HK-2 (cell line): ENCODE measurements at regions not wholly inside any gene's neighbourhood (a gene's known extent, or its start where the extent isn't known, plus 50 kb on each side); places are given as distances from the start of the nearest gene placed in this dataset.

Experiments used
- DNase-seq: peaks from one replicate; pipeline ENCODE4 v3.0.0-alpha.2; 2018; ENCODE audit not compliant: unreplicated experiment

DNA sequence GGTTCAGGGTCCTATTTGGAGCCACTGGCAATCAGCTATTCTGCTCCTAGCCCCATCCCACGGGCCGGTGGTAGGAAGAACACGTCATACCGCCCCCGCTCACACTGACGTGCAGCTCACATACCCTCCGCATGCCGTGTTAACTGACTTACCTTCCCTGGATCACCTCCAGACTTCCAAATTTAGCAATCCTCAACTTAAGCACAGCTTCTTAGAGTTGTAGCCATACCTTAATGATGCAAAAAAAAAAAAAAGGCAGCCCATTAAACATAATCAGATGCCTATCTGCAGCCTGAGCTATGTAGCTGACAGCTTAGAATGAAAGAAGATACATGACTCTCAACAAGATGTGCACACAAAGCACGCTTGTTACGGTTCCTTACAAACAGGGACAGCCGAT, 93.0 kb downstream of the IRX2 start:
- no peak for DNase-seq

DNA sequence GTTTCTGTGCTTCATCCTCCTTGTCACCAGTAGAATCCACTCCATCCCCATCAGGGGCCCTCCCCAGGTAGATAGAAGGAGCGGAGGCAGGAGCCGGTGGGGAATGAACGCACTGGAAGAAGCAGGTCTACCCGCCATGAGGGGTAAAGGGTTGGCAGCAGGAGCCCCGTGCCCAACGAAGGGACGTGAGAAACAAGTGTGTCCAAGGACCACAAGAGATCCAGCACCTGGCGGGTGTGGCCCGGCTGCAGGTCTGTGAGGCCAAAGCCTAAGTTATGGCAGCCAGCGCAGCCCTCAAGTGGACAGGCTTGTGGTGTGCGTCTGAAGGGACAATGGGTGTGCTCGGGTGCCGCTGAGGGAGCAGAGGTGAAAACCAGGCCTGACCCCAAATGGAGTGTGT, 94.3 kb downstream of the IRX2 start:
- DNase-seq, result no peak

DNA sequence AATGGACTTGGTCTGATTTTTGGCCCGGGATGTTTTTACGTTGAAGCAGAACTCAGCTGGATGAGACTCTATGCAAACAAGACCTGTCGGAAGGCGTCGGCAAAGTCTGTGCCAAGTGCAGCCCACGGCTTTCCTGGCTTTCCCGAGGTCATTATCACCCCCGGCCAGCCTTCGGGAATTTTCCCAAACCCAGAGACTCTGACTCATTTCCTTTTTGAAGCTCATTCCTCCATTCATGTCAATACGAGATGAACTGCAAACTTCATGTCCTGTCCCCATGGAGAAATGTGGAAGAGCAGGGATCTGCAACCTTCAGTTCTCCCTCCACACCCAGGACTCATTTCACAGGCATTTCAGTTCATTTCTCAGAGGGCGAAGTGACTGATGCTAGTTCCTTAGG, 95.3 kb downstream of the IRX2 start:
- DNase-seq, result no peak

DNA sequence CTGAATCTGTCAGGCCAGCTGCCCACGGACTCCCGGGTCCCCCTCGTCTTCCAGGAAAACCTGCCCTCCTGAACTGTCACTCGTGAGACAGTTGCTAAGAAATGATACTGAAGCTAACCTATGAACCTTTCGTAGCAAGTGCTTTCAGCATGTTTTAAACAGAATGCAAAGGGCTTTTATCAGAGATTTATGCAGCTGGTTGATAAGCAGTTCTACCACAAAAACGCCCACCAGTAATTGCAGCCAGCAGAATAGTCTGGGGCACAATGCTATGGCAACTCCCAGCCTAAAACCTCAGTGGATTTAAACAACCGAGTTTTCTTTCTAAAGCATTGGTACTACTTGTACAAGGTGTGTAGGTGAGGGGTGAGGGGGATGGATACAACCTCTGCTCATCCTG, 97.5 kb downstream of the IRX2 start:
- DNase-seq, result no peak

DNA sequence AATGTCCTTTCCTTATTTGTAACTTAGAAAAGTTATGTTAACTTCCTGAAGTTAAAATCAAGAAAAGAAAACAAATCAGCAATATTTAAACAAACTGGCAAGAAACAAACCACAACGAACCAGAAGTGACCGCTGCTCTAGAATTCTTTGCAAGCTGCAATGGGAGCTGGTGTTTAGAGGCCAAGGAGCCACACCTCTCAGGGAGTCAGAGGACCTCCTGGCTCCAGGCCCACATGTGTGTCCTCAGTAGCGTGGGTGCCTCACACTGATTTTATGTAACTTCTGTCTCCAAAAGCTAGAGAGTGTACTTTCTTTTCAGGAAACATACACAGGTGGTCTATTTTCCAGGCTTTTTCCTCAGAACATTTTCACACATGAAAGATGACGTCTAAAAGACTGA, 100.4 kb downstream of the IRX2 start:
- DNase-seq, result no peak

GRCh38 chr5:2642684-2643345, 108.7 kb downstream of the IRX2 start:
- no peak for DNase-seq

DNA sequence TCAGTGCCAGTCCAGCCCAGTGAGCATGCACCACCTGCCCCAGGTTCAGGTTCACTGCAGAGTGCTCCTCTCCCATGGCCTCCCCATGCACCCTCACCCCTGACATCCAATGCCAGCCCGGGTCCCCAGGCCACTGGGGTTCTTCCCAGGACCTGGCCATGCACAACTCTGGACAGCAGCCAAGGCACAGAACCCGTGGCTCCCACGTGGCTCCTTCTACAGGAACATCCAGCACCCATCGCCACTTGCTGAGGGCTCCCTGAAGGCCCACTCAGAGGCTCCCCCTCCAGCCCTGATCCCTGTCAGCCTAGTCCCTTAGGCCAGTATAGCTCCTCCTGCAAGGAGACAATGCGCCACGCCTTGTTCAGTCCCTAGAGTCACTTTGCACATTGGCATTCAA, 110.8 kb downstream of the IRX2 start:
- no peak for DNase-seq

DNA sequence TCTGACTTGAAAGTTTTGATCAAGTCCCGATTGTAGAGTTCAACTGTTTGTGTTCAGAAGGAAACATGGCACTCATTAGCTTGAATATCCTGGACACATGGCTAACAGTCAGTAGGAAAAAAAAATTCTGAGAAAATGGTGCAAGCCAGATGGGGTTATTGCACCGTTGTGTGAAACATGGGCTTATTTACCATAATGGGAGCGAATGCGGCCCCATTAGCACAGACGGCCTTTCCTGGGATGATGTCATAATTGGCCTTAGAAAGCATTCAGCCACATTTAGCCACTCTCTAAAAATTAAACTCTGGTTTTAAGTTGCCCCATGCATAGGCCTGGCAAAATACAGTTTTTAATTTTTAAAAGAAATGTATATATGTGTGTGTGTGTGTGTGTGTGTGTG, 112.1 kb downstream of the IRX2 start:
- DNase-seq, result no peak

DNA sequence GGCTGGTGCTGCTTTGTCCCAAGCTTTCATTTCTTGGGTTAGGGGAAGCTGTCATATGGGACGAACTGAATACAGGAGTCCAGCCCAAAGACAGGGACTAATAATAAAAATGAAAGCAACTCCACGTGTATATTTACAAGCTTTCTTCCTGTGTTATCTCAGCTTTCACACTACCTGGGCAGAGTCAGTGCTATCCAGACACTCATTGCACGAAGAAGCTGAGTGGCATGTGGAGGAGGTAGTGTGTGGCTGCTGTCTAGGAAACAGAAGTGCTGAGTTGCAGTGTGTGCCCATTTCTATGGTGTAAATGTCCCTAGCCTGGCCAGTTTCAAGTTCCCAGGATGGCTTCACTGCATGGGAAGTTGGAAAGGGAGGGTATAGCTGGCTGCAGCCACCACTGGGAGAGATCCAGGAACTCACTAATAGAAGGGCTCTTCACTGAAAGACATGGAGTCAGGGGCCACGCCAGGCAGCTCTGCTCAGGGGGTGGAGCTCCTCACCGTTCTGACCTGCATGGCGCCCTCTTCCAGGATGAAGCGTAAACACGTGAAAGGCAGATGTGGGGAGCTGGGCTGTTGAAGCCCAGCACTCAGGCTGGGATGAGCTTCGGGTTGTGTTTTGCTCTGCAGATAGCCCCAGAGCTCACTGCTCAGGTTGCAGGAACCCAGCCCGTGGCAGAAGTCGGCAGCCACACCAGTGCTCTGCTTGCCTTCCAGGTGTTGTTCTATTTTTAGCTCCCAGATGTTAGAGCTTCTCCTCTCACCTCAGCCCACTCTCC, 116.9 kb downstream of the IRX2 start:
- DNase-seq, result no peak

- DNase-seq, result no peak
Observed at GRCh38 chr5:2633992-2634391, 117.5 kb downstream of the IRX2 start.

- no peak for DNase-seq
Observed at GRCh38 chr5:2631758-2632157, 119.7 kb downstream of the IRX2 start.

- no peak for DNase-seq
Observed at GRCh38 chr5:2629045-2629444, 122.4 kb downstream of the IRX2 start.

DNA sequence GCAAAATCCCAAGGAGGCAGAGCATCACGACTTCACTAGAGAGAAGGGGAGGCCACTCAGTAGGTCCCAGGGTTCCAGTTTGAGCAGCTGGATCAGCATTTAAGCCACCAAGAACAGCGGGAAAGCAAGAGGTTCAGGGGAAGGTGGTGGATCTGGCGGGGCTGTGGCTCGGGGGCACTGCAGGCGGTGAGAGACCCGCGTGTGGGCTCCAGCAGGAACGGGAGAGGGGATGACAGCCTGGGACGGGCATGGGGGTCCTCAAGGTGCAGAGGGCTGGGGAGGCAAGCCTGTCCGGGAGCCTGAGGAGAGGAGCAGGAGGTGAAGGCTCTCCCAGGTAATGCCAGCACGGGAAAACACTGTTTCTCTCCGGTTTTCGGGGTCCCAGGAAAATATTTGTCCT, 123.6 kb downstream of the IRX2 start:
- no peak for DNase-seq

- no peak for DNase-seq
Observed at GRCh38 chr5:2626572-2626971, 124.9 kb downstream of the IRX2 start.

DNA sequence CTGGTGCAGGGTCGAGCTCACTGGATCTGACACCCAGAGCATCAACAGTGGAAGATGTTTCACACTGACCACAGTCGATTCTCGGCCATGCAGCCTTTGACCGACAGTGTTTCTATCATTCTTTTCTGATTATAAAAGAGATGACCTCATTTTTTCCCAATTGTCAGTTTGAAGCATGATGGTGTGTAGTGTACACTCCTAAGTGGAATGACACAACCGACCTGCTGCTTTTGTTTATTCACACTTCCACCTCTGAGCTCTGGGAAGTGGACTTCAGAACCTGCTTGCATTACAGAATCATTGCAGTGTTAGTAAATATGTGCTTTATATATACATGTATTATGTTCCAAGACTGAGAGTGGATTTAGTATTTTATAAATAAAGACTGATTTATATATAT, 128.6 kb downstream of the IRX2 start:
- no peak for DNase-seq

GRCh38 chr5:2621631-2622030, 129.8 kb downstream of the IRX2 start:
- no peak for DNase-seq

DNA sequence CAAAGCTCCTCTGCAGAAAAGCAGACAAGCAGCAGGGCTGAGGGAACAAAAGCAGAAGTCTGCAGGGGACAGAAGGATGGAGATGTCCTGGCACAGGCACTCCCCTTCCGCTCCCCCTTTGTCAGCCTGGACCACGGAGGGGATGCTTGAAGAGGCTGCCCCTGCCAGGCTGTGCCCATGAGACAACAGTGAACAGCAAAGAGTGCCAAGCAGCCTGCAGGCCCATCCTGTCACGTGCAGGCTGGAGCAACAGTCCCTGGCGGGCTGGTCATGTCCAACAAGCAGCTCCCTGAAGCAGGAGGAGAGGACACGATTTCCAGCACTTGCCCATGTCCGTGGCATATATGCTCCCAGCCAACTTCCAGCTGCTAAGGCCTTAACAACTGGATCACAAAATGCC, 132.3 kb downstream of the IRX2 start:
- no peak for DNase-seq

- no peak for DNase-seq
Observed at GRCh38 chr5:2617461-2617860, 134.0 kb downstream of the IRX2 start.

- DNase-seq, result no peak
Observed at GRCh38 chr5:2615917-2616316, 135.6 kb downstream of the IRX2 start.

- no peak for DNase-seq
Observed at GRCh38 chr5:2614571-2614970, 136.9 kb downstream of the IRX2 start.

DNA sequence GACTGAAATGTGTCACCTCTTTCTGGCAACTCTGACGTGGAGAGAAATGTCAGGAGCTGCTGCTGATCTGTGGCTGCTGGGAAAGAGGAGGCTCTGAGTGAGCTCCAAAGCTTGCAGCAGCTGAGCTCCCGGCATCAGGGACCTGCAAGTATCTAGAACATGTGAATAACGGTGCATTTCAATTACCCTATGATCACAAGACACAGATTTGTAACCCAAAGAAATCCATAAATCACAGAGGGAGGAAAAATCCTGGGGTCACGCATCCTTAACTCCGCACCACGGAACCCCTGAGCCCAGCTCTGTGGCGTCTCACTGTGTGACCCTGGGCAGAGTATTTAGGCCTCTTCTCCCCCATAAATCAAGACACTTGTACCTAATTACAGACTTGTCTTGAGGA, 139.8 kb downstream of the IRX2 start:
- DNase-seq, result no peak

DNA sequence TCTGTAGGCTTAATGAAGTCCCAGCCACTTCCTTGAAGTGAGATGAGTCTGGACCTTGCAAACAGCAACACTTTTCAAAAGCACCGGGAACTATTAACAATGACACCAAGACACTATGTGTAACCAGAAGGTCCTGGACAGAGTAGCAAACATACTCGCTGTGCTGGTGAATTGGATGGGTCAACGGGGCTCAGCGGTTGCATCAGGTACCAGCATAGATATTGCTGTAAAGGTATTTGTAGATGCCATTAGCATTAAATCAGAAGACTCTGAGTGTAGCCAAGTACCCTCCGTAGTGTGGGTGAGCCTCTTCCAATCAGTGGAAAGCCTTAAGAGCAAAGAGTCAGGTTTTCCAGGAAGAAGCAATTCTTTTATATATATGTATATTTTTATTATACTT, 140.5 kb downstream of the IRX2 start:
- no peak for DNase-seq

- DNase-seq, result no peak
Observed at GRCh38 chr5:2608391-2608790, 143.1 kb downstream of the IRX2 start.

- DNase-seq, result no peak
Observed at GRCh38 chr5:2607598-2607997, 143.9 kb downstream of the IRX2 start.
